HG03460 (cell line): ENCODE measurements at regions not wholly inside any gene's neighbourhood (a gene's known extent, or its start where the extent isn't known, plus 50 kb on each side); places are given as distances from the start of the nearest gene placed in this dataset.

Experiments
- ATAC-seq: cut with Tn5 transposase; IDR thresholded peaks from one replicate; pipeline ENCODE4 v1.9.1; 2021; ENCODE audit not compliant: unreplicated experiment

- ATAC-seq, result no peak
These were observed 333.3 kb downstream of the HAO1 start for GRCh38 chr20:7606941-7607340.

DNA sequence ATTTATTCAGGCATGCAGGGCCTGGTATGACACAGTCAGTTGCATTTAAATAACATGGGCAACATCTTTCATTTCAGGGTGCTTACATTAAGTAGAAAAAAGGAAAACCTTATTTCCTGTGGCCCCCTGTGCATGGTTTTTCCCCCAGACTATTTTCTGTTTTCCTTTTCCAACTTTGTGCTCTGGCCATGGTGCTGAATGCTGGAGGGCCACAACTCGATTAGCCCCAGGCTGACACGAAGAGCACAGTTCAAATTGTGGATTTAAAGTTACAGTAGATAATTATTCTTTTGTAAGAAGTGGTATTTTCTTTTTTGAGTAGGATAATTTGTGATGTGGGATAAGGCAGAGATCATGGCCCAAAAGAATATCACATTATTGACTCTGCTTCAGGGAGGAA lies 332.0 kb downstream of the HAO1 start:
- ATAC-seq, result no peak

- no peak for ATAC-seq
These were observed 331.0 kb downstream of the HAO1 start for GRCh38 chr20:7609251-7609650.

DNA sequence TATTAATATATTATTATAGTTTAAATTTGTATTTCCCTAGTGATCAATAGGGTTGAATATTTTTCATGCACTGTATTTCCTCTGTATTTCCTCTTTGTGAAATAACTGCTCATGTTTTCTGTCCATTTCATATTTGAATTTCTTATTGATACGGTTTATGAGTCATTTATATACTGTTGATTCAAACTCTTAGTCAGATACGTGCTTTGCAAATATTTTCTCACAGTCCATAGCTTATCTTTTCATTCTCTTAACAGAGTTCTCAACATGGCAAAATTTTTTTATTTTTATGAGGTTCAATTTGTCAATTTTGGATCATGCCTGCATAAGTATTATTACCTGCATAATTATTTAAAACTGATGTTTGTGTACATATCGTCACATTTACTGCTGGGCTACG lies 329.6 kb downstream of the HAO1 start:
- no peak for ATAC-seq

DNA sequence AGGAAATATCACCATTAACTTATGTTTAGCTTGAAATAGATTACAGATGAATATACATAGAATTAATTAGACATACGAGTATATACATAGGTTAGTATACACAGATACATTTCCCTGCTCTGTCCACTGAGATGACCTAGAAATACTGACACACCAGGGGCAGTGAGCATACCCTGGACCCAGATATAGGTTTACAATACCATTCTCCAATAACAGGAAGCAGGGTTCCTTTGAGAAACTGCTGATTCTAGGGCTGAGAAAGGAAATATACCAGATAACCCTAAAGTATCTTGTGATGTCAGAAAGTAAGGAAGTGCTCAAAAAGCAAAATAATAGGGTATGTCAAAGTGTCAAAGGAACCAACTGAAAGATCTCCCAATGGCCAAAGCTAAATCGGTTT lies 322.5 kb downstream of the HAO1 start:
- ATAC-seq, result no peak

- no peak for ATAC-seq
These were observed 317.8 kb downstream of the HAO1 start for GRCh38 chr20:7622399-7622961.

DNA sequence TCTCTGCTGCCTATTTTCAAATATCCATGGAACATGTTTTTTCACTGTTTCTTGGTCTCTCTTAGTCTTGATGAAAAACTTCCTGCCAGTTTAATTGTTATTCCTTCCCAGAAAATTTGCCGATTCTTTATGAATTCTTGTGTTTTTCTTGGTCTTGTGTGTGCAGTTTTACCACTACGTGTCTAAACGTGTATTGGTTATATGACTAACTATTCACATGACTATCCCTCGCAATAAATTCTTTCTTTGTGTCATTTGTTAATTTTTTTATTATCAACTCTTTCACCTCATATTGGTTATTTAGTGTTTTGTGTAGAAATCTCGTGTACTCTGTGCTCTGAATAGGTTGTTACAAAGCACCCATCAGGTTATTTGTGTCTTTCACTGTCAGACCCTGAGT lies 315.4 kb downstream of the HAO1 start:
- no peak for ATAC-seq

DNA sequence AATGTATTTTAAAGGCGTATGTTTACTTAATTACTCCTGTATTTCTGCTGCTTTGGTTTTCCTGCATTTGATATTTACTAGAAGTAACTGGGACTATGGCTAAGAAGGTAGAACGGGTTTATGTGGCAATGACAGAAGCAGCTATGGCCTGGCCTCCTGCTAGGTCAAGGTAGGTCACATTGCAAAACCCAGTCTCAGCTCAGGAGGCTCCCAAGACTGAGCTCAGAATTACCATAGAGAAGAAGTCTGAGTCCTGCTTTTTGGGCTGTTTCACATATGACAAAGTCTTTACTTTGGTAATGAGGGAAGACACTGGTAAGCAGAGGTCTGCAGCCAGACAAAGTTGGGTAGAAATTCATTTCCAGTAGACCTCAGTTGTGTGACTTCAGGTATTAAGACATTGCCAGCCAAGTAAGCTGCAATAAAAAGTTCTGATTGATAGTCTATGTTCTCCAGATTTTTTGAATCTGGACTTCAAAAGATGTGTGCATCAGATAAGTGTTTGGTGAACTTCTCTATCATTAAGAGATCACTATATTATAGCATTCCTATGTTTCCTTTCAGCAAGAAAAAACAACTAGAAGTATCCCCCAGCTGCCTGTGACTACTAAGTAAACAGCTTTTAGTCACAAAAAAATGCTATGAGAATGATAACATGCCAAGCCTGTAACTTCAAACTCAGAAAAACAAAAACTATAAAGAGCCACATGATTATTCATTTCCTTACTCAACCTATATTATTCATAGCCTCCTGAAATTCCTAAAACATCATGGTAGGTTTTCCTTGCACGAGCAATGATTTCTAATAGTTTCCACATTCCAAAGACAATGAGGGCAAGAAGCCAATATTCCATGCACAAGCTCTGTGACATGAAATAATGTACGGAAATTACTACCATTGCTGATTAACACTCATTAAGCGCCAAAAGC lies 312.3 kb downstream of the HAO1 start:
- ATAC-seq, result no peak

DNA sequence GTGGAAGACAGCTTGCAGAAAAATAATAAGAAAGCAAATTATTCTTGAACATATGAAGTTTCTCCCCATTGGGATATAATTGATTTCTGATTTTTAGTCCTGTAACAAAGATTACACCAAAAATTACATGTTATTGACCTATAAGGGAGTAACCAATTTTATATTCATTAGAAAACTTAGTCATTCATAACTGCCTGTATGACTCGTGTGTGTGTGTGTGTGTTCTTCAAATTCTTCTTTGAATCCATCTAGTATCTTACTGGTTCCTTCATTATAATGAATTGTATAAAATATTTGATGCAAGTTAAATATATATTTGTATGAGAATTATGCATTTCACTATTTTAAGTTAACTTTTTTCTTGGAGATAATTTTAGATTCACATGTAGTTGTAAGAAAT lies 310.4 kb downstream of the HAO1 start:
- ATAC-seq, result no peak

- no peak for ATAC-seq
These were observed 303.1 kb downstream of the HAO1 start for GRCh38 chr20:7637184-7637583.

DNA sequence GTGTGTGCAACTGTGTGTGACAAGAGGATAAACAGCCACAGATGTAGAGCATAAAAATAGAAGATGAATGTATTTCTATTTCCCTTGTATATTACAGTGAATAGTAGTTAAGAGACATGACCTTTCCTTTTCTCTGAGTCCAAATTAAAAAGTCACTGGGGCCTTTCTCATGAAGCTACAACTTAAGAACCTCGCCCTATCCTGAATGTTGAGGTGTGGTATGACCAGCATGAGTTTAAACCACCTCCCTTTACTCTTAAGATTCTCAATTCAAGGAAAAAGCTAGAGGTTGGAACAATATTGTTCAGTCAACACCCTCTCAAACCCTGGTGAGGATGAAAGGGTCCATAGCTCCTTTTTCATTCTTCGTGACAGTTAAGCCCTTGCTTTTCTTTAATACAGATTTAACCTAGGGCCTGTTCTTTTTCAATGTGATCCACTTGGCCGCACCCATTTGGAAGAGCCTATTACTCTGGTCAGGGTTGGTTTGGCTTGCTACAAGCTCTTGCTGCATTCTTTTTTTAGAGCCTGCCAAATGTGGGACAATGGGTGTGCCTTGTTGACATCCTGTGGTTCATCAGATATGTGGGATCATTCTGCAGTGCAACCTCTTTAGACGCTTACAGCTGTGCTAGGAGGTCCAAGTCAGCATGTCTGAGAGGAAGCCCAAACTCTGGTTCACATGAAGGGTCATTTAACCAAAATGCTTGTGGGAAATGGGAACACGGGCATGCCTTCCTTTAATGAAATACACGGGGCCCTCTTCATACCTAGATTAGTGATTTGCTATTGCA lies 290.0 kb downstream of the HAO1 start:
- no peak for ATAC-seq

DNA sequence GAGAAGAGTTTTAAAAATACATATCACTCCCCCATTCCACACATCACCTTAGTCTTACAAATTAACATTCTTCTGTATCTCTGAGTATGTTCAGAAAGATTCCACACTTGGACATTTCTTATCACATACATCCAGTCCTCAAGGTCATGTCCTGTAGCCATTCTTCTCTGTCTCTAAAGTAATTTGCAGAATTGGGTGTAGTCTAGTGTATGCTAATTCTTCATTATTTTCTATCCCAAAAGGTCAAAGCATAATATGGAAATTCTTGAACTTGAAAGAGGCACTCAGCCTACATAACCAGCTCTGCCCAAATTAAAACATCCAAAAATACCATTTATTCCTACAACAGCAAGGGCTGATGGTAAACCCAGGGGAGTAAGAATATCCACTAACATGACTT lies 286.0 kb downstream of the HAO1 start:
- no peak for ATAC-seq

DNA sequence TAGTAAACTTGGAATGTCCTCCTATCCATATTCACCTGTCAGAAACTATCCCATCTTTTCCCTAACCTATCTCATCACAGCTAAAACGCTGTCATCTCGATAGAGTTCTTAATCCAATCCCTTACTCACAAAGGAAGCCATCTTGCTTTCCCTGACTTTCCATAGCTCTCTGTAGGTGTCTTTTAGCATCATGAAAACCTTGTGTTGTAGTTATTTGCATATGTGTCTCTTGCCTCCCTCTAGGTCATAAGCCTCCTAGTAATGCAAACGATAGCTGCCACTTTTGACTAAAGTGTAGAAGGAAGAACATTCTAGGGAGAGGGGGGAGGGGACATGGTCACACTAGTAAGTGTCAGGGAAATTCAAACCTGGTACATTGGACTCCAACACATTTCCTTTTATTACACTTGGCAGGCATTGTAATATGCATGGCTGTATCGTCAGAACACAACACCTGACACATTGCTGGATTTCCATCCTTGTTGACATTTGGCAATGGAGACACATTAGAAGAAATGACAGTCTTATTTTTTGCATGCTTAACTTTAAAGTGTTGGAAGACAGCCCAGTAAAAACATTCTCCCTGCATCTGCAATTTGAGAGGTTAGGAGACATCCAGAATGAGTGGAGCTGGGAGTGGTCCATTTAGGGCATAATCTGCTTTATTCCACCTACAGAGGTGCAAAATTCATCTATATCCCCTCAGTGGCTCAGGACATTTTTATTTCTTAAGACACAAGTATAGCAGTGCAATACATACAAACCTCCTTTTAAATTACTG lies 283.4 kb downstream of the HAO1 start:
- no peak for ATAC-seq

- no peak for ATAC-seq
These were observed 282.7 kb downstream of the HAO1 start for GRCh38 chr20:7657569-7657968.

DNA sequence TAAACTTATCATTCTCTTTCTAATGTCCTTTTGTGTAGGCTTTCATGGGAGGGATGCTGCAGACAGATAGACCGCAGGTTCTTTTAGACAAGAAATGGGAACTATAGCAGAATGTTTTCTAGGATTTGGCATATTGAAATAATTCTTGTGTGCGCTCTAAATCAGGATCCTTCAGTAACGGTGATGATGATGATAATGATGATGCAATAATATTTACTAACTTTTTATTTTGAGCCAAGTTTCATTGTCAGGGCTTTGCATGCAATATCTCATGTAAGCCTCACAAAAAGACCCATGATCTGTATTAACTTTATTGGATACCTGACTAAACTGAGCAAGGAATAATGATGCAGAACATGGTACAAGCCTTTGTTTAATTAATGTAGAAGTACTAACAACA lies 280.1 kb downstream of the HAO1 start:
- ATAC-seq, result no peak

GRCh38 chr20:7665376-7665775 lies 274.9 kb downstream of the HAO1 start:
- no peak for ATAC-seq

GRCh38 chr20:7667194-7667593 lies 273.1 kb downstream of the HAO1 start:
- no peak for ATAC-seq

- ATAC-seq, result no peak
These were observed 267.7 kb downstream of the HAO1 start for GRCh38 chr20:7672571-7672970.

DNA sequence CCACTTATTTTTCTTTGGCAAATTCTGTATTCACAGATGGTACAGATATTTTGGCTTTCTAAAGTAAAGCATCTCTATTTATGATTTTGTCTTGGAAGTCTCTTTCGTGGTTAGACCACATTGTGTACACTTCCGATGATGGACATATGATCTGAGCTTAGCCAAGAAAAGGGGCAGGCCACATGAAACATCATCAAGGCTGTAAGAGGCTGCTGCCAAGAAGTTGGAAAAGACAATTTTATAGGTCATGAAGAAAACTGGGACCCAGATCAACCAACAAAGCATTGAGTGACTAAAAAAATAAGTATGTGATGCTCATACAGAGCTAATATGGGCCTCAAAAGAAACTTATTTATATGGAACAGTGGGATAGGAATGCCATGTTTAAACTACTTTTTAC lies 266.4 kb downstream of the HAO1 start:
- ATAC-seq, result no peak

- no peak for ATAC-seq
These were observed 257.3 kb downstream of the HAO1 start for GRCh38 chr20:7682916-7683315.

- ATAC-seq, result no peak
These were observed 253.2 kb downstream of the HAO1 start for GRCh38 chr20:7687065-7687464.
